ENCODE measurements at regions not wholly inside any gene's neighbourhood (a gene's known extent, or its start where the extent isn't known, plus 50 kb on each side); places are given as distances from the start of the nearest gene placed in this dataset.

GRCh38 chr13:72286421-72286820 is 419.4 kb upstream of the DACH1 start:
- DNase-seq (no peak), ATAC-seq (replicated peaks in 1 of 4) (no peak)
- no peaks in the 10 kb centered on the region for H3K4me1 ChIP-seq (ENCODE audit: control insufficient read depth in 1 of 2, extremely low read depth in 1 of 2, insufficient read depth in 2 of 2, low read length in 2 of 2)
- Mint-ChIP-seq H3K36me3 (no peaks in the 10 kb centered on the region), H3K27me3 (no peaks in the 10 kb centered on the region), H3K9me3 (peaks cover 0 to 14% (median 7%) of the 10 kb centered on the region in 3 donors), H3K4me3 (no peak overlapping the region), H3K4me1 (no peaks in the 10 kb centered on the region), H3K27ac (no peak overlapping the region)
- ChIA-PET CTCF (no interaction called here), POLR2A (no interaction called here)
- H3K27ac ChIP-seq (ENCODE audit: low read length): no peak overlapping the region
- H3K27me3 ChIP-seq (replicated peaks in 1 of 2; ENCODE audit: control insufficient read depth in 2 of 2, extremely low read depth in 1 of 2, insufficient read depth in 2 of 2, low read length in 1 of 2): no peaks in the 10 kb centered on the region
- H3K9me3 ChIP-seq: no peaks in the 10 kb centered on the region
- H3K4me3 ChIP-seq (ENCODE audit: control insufficient read depth in 1 of 2, extremely low read depth in 1 of 2, low read length in 1 of 2): no peak overlapping the region
- no peaks in the 10 kb centered on the region for H3K36me3 ChIP-seq (ENCODE audit: control insufficient read depth in 2 of 2, extremely low read depth in 1 of 2, insufficient read depth in 1 of 2, low read length in 1 of 2)

GRCh38 chr13:72284791-72285190 is 417.8 kb upstream of the DACH1 start:
- POLR2A ChIA-PET: no interaction called here
- H3K4me1 ChIP-seq (ENCODE audit: control insufficient read depth in 1 of 2, extremely low read depth in 1 of 2, insufficient read depth in 2 of 2, low read length in 2 of 2): no peaks in the 10 kb centered on the region
- H3K36me3 Mint-ChIP-seq: no peaks in the 10 kb centered on the region
- peaks cover 0 to 14% (median 4%) of the 10 kb centered on the region in 3 donors for H3K9me3 Mint-ChIP-seq
- no peaks in the 10 kb centered on the region for H3K9me3 ChIP-seq
- H3K27me3 ChIP-seq (replicated peaks in 1 of 2; ENCODE audit: control insufficient read depth in 2 of 2, extremely low read depth in 1 of 2, insufficient read depth in 2 of 2, low read length in 1 of 2): no peaks in the 10 kb centered on the region
- ATAC-seq (replicated peaks in 1 of 4) (no peak), DNase-seq (no peak)
- no peaks in the 10 kb centered on the region for H3K4me1 Mint-ChIP-seq
- no peak overlapping the region for H3K4me3 Mint-ChIP-seq
- no peaks in the 10 kb centered on the region for H3K36me3 ChIP-seq (ENCODE audit: control insufficient read depth in 2 of 2, extremely low read depth in 1 of 2, insufficient read depth in 1 of 2, low read length in 1 of 2)
- no peak overlapping the region for H3K4me3 ChIP-seq (ENCODE audit: control insufficient read depth in 1 of 2, extremely low read depth in 1 of 2, low read length in 1 of 2)
- H3K27ac ChIP-seq (ENCODE audit: low read length): no peak overlapping the region
- CTCF ChIA-PET: no interaction called here
- no peaks in the 10 kb centered on the region for H3K27me3 Mint-ChIP-seq
- no peak overlapping the region for H3K27ac Mint-ChIP-seq
- WGBS (ENCODE audit: insufficient coverage): no CpG with 5 or more reads among the region's 2 CpGs

GRCh38 chr13:72261732-72262131 is 394.7 kb upstream of the DACH1 start:
- CTCF ChIA-PET: no interaction called here
- ATAC-seq (replicated peaks in 1 of 4) (no peak), DNase-seq (no peak)
- Histone ChIP-seq H3K4me1 (ENCODE audit: control insufficient read depth in 1 of 2, extremely low read depth in 1 of 2, insufficient read depth in 2 of 2, low read length in 2 of 2) (no peaks in the 10 kb centered on the region), H3K4me3 (ENCODE audit: control insufficient read depth in 1 of 2, extremely low read depth in 1 of 2, low read length in 1 of 2) (no peak overlapping the region), H3K9me3 (no peaks in the 10 kb centered on the region), H3K27ac (ENCODE audit: low read length) (no peak overlapping the region), H3K27me3 (replicated peaks in 1 of 2; ENCODE audit: control insufficient read depth in 2 of 2, extremely low read depth in 1 of 2, insufficient read depth in 2 of 2, low read length in 1 of 2) (no peaks in the 10 kb centered on the region), H3K36me3 (ENCODE audit: control insufficient read depth in 2 of 2, extremely low read depth in 1 of 2, insufficient read depth in 1 of 2, low read length in 1 of 2) (no peaks in the 10 kb centered on the region)
- Mint-ChIP-seq H3K4me3 (no peak overlapping the region), H3K4me1 (no peaks in the 10 kb centered on the region), H3K36me3 (no peaks in the 10 kb centered on the region), H3K9me3 (peaks cover 0 to 19% (median 0%) of the 10 kb centered on the region in 3 donors), H3K27ac (no peak overlapping the region), H3K27me3 (no peaks in the 10 kb centered on the region)
- whole genome bisulfite sequencing (ENCODE audit: insufficient coverage): no CpG with 5 or more reads among the region's 1 CpG
- POLR2A ChIA-PET: no interaction called here

GRCh38 chr13:72259528-72259927 is 392.5 kb upstream of the DACH1 start:
- H3K9me3 ChIP-seq: no peaks in the 10 kb centered on the region
- no peak overlapping the region for H3K27ac ChIP-seq (ENCODE audit: low read length)
- Mint-ChIP-seq H3K27me3 (no peaks in the 10 kb centered on the region), H3K4me3 (no peak overlapping the region), H3K4me1 (no peaks in the 10 kb centered on the region), H3K27ac (no peak overlapping the region), H3K9me3 (peaks cover 0 to 18% (median 0%) of the 10 kb centered on the region in 3 donors), H3K36me3 (no peaks in the 10 kb centered on the region)
- ChIA-PET POLR2A (no interaction called here), CTCF (no interaction called here)
- no peak overlapping the region for H3K4me3 ChIP-seq (ENCODE audit: control insufficient read depth in 1 of 2, extremely low read depth in 1 of 2, low read length in 1 of 2)
- DNase-seq: no peak
- no peak for ATAC-seq (replicated peaks in 1 of 4)
- WGBS (ENCODE audit: insufficient coverage): 50% methylated on average over 2 of the region's 3 CpGs
- H3K4me1 ChIP-seq (ENCODE audit: control insufficient read depth in 1 of 2, extremely low read depth in 1 of 2, insufficient read depth in 2 of 2, low read length in 2 of 2): no peaks in the 10 kb centered on the region
- H3K27me3 ChIP-seq (replicated peaks in 1 of 2; ENCODE audit: control insufficient read depth in 2 of 2, extremely low read depth in 1 of 2, insufficient read depth in 2 of 2, low read length in 1 of 2): no peaks in the 10 kb centered on the region
- H3K36me3 ChIP-seq (ENCODE audit: control insufficient read depth in 2 of 2, extremely low read depth in 1 of 2, insufficient read depth in 1 of 2, low read length in 1 of 2): no peaks in the 10 kb centered on the region

- DNase-seq (no peak), ATAC-seq (replicated peaks in 1 of 4) (no peak)
- H3K27me3 Mint-ChIP-seq: no peaks in the 10 kb centered on the region
- H3K9me3 ChIP-seq: no peaks in the 10 kb centered on the region
- no peaks in the 10 kb centered on the region for H3K36me3 Mint-ChIP-seq
- 100% methylated on average over 2 of the region's 7 CpGs for WGBS (ENCODE audit: insufficient coverage)
- no peak overlapping the region for H3K4me3 ChIP-seq (ENCODE audit: control insufficient read depth in 1 of 2, extremely low read depth in 1 of 2, low read length in 1 of 2)
- no peak overlapping the region for H3K4me3 Mint-ChIP-seq
- H3K4me1 ChIP-seq (ENCODE audit: control insufficient read depth in 1 of 2, extremely low read depth in 1 of 2, insufficient read depth in 2 of 2, low read length in 2 of 2): no peaks in the 10 kb centered on the region
- H3K36me3 ChIP-seq (ENCODE audit: control insufficient read depth in 2 of 2, extremely low read depth in 1 of 2, insufficient read depth in 1 of 2, low read length in 1 of 2): no peaks in the 10 kb centered on the region
- no peaks in the 10 kb centered on the region for H3K4me1 Mint-ChIP-seq
- ChIA-PET POLR2A (no interaction called here), CTCF (no interaction called here)
- no peaks in the 10 kb centered on the region for H3K27me3 ChIP-seq (replicated peaks in 1 of 2; ENCODE audit: control insufficient read depth in 2 of 2, extremely low read depth in 1 of 2, insufficient read depth in 2 of 2, low read length in 1 of 2)
- peaks cover 0 to 15% (median 0%) of the 10 kb centered on the region in 3 donors for H3K9me3 Mint-ChIP-seq
- no peak overlapping the region for H3K27ac Mint-ChIP-seq
- H3K27ac ChIP-seq (ENCODE audit: low read length): no peak overlapping the region
Observed at GRCh38 chr13:72258340-72258981, 391.5 kb upstream of the DACH1 start.

- WGBS (ENCODE audit: insufficient coverage): 62% methylated on average over 6 of the region's 7 CpGs
- Histone ChIP-seq H3K27me3 (replicated peaks in 1 of 2; ENCODE audit: control insufficient read depth in 2 of 2, extremely low read depth in 1 of 2, insufficient read depth in 2 of 2, low read length in 1 of 2) (no peaks in the 10 kb centered on the region), H3K27ac (ENCODE audit: low read length) (no peak overlapping the region), H3K4me3 (ENCODE audit: control insufficient read depth in 1 of 2, extremely low read depth in 1 of 2, low read length in 1 of 2) (no peak overlapping the region), H3K9me3 (no peaks in the 10 kb centered on the region), H3K4me1 (ENCODE audit: control insufficient read depth in 1 of 2, extremely low read depth in 1 of 2, insufficient read depth in 2 of 2, low read length in 2 of 2) (no peaks in the 10 kb centered on the region), H3K36me3 (ENCODE audit: control insufficient read depth in 2 of 2, extremely low read depth in 1 of 2, insufficient read depth in 1 of 2, low read length in 1 of 2) (no peaks in the 10 kb centered on the region)
- ATAC-seq (replicated peaks in 1 of 4) (no peak), DNase-seq (no peak)
- Mint-ChIP-seq H3K9me3 (peaks cover 0 to 22% (median 0%) of the 10 kb centered on the region in 3 donors), H3K27ac (no peak overlapping the region), H3K4me1 (no peaks in the 10 kb centered on the region), H3K36me3 (no peaks in the 10 kb centered on the region), H3K27me3 (no peaks in the 10 kb centered on the region), H3K4me3 (no peak overlapping the region)
- POLR2A ChIA-PET: no interaction called here
- CTCF ChIA-PET: no interaction called here
Observed at GRCh38 chr13:72255908-72256307, 388.9 kb upstream of the DACH1 start.

GRCh38 chr13:72253754-72254153 is 386.8 kb upstream of the DACH1 start:
- no peaks in the 10 kb centered on the region for H3K36me3 Mint-ChIP-seq
- ATAC-seq (replicated peaks in 1 of 4) (no peak), DNase-seq (no peak)
- H3K27me3 ChIP-seq (replicated peaks in 1 of 2; ENCODE audit: control insufficient read depth in 2 of 2, extremely low read depth in 1 of 2, insufficient read depth in 2 of 2, low read length in 1 of 2): no peaks in the 10 kb centered on the region
- ChIA-PET CTCF (no interaction called here), POLR2A (no interaction called here)
- H3K36me3 ChIP-seq (ENCODE audit: control insufficient read depth in 2 of 2, extremely low read depth in 1 of 2, insufficient read depth in 1 of 2, low read length in 1 of 2): no peaks in the 10 kb centered on the region
- H3K27me3 Mint-ChIP-seq: no peaks in the 10 kb centered on the region
- no peaks in the 10 kb centered on the region for H3K4me1 ChIP-seq (ENCODE audit: control insufficient read depth in 1 of 2, extremely low read depth in 1 of 2, insufficient read depth in 2 of 2, low read length in 2 of 2)
- no peak overlapping the region for H3K4me3 ChIP-seq (ENCODE audit: control insufficient read depth in 1 of 2, extremely low read depth in 1 of 2, low read length in 1 of 2)
- no peaks in the 10 kb centered on the region for H3K4me1 Mint-ChIP-seq
- H3K4me3 Mint-ChIP-seq: no peak overlapping the region
- H3K9me3 ChIP-seq: no peaks in the 10 kb centered on the region
- no peak overlapping the region for H3K27ac Mint-ChIP-seq
- H3K27ac ChIP-seq (ENCODE audit: low read length): no peak overlapping the region
- WGBS (ENCODE audit: insufficient coverage): no CpG with 5 or more reads among the region's 4 CpGs
- H3K9me3 Mint-ChIP-seq: peaks cover 0 to 14% (median 0%) of the 10 kb centered on the region in 3 donors
